ENCODE measurements at regions not wholly inside any gene's neighbourhood (a gene's known extent, or its start where the extent isn't known, plus 50 kb on each side); places are given as distances from the start of the nearest gene placed in this dataset. TPM values are rescaled to one million over a fixed set of nuclear protein-coding genes. Genes with fewer than 3 reads are reported as not detected.
"Not testable (repeated sequence)": the region's sequence is repeated elsewhere in the genome, so short reads cannot be mapped to it uniquely, and the experiment has no call there.

DNA sequence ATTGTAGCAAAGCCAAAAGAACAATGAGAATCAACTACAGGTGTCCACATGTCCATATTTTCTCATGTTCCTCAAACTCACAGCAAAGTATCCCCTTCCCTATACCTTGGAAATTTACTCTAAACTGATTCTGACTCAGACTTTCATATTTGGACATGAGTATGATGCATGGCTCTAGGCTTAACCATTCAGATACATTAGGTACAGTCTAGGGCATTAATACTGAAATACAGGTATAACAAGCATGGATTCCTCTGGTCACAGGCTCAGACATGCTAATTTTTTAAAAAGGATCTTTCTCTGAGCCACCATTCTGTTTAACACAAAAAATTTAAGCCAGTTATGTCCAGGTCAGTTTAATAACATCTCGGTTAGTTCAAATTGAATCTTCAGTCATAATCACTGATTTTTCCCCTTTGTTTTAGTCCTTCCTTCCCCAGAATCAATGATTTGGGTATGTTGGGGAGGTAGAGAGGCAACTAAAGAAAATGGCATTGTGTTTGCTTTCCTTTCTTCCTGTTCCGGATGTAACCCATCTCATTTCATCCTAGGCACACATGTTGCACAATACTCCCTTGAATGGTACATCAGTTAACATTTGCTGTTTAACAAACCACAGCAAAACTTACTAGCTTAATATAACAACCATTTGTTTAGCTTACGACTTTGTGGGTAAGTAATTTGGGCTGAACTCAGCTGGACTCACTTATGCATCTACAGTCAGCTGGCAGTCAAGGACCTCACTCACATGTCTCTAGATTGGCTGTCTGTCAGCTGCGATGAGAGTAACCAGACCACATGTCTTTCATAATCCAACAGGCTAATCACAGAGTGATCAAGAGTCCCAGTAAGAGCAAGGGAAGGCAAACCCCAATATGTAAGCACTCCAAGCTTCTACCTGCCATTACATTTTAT lies 75.3 kb upstream of the GRIA3 start:
- no peaks in the 10 kb centered on the region for H3K9me3 Mint-ChIP-seq (ENCODE audit: unreplicated experiment)
- no peak overlapping the region for H3K27ac Mint-ChIP-seq (ENCODE audit: unreplicated experiment)
- H3K4me1 Mint-ChIP-seq (ENCODE audit: low read depth, unreplicated experiment) = no peaks in the 10 kb centered on the region
- H3K36me3 Mint-ChIP-seq (ENCODE audit: insufficient read depth, unreplicated experiment) = peaks cover 6% of the 10 kb centered on the region
- POLR2A ChIA-PET = no interaction called here
- intact Hi-C loops (cut with micrococcal nuclease; ENCODE audit: unreplicated experiment) = no loop called here
- CTCF ChIA-PET = no interaction called here
- H3K27me3 Mint-ChIP-seq (ENCODE audit: insufficient read depth, unreplicated experiment) = peaks cover 3% of the 10 kb centered on the region
- H3K4me3 ChIP-seq (ENCODE audit: low read depth, low read length) = no peak overlapping the region
- H3K9me3 ChIP-seq = no peaks in the 10 kb centered on the region
- H3K36me3 ChIP-seq (ENCODE audit: control insufficient read depth, insufficient read depth, low read length) = no peaks in the 10 kb centered on the region
- no peaks in the 10 kb centered on the region for H3K4me1 ChIP-seq
- H3K27me3 ChIP-seq (replicated peaks; ENCODE audit: control insufficient read depth, insufficient read depth, low read length) = no peaks in the 10 kb centered on the region
- no peak overlapping the region for H3K4me3 Mint-ChIP-seq (ENCODE audit: unreplicated experiment)
- DNase-seq = no peak
- no TSS peak for BruUV-seq (replicated peaks)
- TF ChIP-seq, protein P1, sequence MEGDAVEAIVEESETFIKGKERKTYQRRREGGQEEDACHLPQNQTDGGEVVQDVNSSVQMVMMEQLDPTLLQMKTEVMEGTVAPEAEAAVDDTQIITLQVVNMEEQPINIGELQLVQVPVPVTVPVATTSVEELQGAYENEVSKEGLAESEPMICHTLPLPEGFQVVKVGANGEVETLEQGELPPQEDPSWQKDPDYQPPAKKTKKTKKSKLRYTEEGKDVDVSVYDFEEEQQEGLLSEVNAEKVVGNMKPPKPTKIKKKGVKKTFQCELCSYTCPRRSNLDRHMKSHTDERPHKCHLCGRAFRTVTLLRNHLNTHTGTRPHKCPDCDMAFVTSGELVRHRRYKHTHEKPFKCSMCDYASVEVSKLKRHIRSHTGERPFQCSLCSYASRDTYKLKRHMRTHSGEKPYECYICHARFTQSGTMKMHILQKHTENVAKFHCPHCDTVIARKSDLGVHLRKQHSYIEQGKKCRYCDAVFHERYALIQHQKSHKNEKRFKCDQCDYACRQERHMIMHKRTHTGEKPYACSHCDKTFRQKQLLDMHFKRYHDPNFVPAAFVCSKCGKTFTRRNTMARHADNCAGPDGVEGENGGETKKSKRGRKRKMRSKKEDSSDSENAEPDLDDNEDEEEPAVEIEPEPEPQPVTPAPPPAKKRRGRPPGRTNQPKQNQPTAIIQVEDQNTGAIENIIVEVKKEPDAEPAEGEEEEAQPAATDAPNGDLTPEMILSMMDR (IDR thresholded peaks at IDR 0.05; ENCODE audit: insufficient read depth in 1 of 2, low read depth in 1 of 2, low read length in 1 of 2, severe bottlenecking in 1 of 2, unreplicated experiment in 1 of 2) = no peak

DNA sequence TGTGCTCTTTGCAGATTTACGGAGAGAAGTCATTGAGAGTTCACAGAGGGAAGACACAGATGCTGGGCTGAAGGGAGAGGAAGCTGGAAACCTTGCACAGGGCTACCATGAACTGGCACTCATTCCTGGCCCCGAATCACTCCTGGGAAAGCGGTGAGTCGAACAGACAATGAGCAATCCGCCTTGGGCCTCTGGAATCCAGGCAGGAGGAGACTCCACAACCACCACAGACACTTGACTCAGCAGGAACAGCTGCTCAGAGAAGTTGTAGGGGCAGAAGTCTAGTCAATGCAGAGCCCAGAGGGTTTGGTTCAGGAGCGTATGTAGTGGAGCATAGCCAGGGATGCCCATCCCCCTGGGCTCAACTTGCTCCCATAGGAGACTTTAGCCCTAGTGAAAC lies 62.8 kb upstream of the GRIA3 start:
- no peaks in the 10 kb centered on the region for H3K4me1 Mint-ChIP-seq (ENCODE audit: low read depth, unreplicated experiment)
- no peak for DNase-seq
- intact Hi-C loops (cut with micrococcal nuclease; ENCODE audit: unreplicated experiment) = no loop called here
- no TSS peak for BruUV-seq (replicated peaks)
- H3K36me3 Mint-ChIP-seq (ENCODE audit: insufficient read depth, unreplicated experiment) = no peaks in the 10 kb centered on the region
- ChIA-PET CTCF (no interaction called here), POLR2A (no interaction called here)
- TF ChIP-seq, protein P1 (IDR thresholded peaks at IDR 0.05; ENCODE audit: insufficient read depth in 1 of 2, low read depth in 1 of 2, low read length in 1 of 2, severe bottlenecking in 1 of 2, unreplicated experiment in 1 of 2) = no peak
- Histone ChIP-seq H3K4me1 (no peaks in the 10 kb centered on the region), H3K9me3 (no peaks in the 10 kb centered on the region), H3K27me3 (replicated peaks; ENCODE audit: control insufficient read depth, insufficient read depth, low read length) (no peaks in the 10 kb centered on the region), H3K36me3 (ENCODE audit: control insufficient read depth, insufficient read depth, low read length) (no peaks in the 10 kb centered on the region), H3K4me3 (ENCODE audit: low read depth, low read length) (no peak overlapping the region)
- no peak overlapping the region for H3K4me3 Mint-ChIP-seq (ENCODE audit: unreplicated experiment)
- peaks cover 2% of the 10 kb centered on the region for H3K27me3 Mint-ChIP-seq (ENCODE audit: insufficient read depth, unreplicated experiment)
- H3K9me3 Mint-ChIP-seq (ENCODE audit: unreplicated experiment) = no peaks in the 10 kb centered on the region
- no peak overlapping the region for H3K27ac Mint-ChIP-seq (ENCODE audit: unreplicated experiment)

DNA sequence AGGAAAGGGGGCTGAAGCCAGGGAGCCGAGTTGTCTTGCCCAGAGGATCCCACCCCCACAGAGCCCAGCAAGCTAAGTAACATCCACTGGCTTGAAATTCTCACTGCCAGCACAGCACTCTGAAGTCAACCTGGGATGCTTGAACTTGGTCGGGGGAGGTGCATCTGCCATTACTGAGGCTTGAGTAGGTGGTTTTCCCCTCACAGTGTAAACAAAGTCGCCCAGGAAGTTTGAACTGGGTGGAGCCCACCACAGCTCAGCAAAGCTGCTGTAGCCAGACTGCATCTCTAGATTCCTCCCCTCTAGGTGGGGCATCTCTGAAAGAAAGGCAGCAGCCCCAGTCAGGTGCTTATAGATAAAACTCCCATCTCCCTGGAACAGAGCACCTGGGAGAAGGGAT lies 54.3 kb upstream of the GRIA3 start:
- H3K4me3 Mint-ChIP-seq (ENCODE audit: unreplicated experiment); H3K36me3 Mint-ChIP-seq (ENCODE audit: insufficient read depth, unreplicated experiment); H3K4me1 ChIP-seq; H3K9me3 Mint-ChIP-seq (ENCODE audit: unreplicated experiment); intact Hi-C loops (cut with micrococcal nuclease; ENCODE audit: unreplicated experiment); H3K27me3 Mint-ChIP-seq (ENCODE audit: insufficient read depth, unreplicated experiment); H3K27me3 ChIP-seq (replicated peaks; ENCODE audit: control insufficient read depth, insufficient read depth, low read length); H3K36me3 ChIP-seq (ENCODE audit: control insufficient read depth, insufficient read depth, low read length); H3K4me1 Mint-ChIP-seq (ENCODE audit: low read depth, unreplicated experiment); CTCF ChIA-PET; H3K4me3 ChIP-seq (ENCODE audit: low read depth, low read length); H3K9me3 ChIP-seq; H3K27ac Mint-ChIP-seq (ENCODE audit: unreplicated experiment); DNase-seq; POLR2A ChIA-PET; BruUV-seq (replicated peaks): not testable (repeated sequence)

Small RNAs in the stretch of these regions (microRNA-seq; reads per million reads assigned to microRNA genes)
- gene MIR3672 = not detected

Data from Caco-2 (cell line).